ENCODE measurements at regions not wholly inside any gene's neighbourhood (a gene's known extent, or its start where the extent isn't known, plus 50 kb on each side); places are given as distances from the start of the nearest gene placed in this dataset.

DNA sequence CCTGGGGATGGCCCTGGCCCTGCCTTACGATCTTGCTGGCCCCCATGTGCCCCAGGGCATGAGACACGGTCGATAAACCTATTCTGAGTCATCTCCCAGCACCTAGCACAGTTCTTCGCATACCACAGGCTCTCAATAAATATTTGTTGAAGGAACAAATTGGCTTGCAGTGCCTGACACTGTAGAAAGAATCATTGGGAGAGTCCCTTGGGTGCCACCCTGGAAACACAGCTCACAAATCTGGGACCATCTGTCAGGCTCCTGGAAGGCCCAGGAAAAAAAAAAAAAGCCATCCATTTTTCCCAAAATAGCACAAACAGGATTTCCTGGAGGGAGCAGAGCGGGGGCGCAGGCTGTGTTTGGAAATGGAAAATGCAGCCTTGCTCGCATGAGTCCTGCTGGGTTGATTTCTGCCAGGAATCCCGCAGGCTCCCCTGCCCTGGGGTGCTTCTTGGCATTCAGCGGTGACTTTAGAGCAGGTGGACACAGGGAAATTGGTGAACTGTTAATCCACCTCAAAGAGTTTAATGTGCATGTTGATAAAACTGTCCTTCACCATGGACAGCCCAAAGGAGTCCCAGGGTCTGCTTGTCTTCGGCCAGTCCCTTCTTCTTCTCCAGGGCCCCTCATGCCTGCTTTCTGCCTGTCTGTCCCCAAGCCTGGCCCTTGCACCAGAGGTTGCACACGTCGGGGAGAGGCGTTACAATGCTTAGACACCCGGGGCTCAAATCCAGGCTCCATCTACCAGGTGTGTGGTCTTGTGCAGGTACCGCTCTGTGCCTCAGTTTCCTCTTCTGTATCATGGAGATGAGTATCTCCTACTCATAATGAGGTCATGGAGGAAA lies 106.1 kb upstream of the RFLNA start:
- DNase-seq (ENCODE audit: low read depth in 3 of 3): no peak

GRCh38 chr12:124190312-124191023 lies 104.4 kb upstream of the RFLNA start:
- DNase-seq (ENCODE audit: low read depth in 3 of 3): no peak

GRCh38 chr12:124191024-124191359 lies 103.9 kb upstream of the RFLNA start:
- no peak for DNase-seq (ENCODE audit: low read depth in 3 of 3)

DNA sequence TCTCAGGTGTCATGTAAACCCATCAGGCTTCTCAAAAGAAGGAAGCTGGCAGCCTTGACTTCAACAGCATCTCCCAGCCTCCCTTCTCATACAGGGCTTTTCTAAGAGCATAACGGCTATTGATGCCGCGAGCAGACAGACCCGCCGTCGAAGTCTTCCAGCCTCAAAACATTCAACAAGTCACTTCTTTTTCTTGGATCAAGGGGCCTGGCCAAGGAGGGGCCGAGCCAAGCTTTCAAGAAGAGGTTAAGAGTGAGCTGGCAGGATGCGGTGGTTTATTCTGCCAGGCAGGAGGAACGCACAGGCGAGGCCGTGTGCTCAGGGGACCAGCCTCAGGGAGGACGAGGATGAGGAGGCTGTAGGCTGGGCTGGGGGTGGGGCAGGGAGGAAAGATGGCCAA lies 102.9 kb upstream of the RFLNA start:
- DNase-seq (ENCODE audit: low read depth in 3 of 3): no peak

- DNase-seq (ENCODE audit: low read depth in 3 of 3): no peak
Measured at GRCh38 chr12:124194264-124194892, 100.5 kb upstream of the RFLNA start.

- no peak for DNase-seq (ENCODE audit: low read depth in 3 of 3)
Measured at GRCh38 chr12:124194893-124195566, 99.9 kb upstream of the RFLNA start.

DNA sequence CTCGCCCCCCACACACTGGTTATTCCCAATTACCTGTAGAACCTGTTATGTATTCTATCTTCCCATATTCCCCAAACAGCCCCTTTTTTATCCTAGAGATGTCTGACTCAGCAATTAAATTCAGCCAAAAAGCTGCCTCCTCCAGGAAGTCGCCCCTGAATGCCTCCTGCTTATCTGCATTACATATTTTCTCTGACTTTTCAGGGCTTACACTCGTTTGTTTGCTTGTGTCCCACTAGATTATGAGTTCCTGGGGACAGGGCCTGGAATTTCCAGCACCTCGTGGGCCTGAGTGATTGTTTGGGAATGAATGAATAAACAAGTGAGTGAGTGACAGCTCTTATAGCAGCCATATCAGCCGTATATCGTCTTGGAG lies 99.3 kb upstream of the RFLNA start:
- DNase-seq (ENCODE audit: low read depth in 3 of 3): no peak

DNA sequence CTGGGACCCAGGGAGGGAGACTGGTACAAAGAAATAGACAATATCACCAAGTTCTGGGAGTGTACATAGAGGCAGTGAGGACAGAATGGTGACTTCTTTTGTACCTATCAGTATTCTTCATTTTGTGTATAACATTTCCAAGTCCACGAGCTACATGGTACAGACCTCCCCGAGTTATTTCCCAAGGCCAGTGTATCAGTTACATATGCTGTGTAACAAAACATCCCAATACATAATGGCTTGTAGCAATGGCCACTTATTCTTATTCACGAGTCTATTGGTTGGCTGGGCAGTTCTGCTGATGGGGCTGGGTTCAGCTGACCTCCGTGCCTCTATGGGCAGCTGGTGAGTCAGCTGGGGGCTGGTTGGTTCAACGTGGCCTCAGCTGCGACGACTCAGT lies 98.7 kb upstream of the RFLNA start:
- DNase-seq (ENCODE audit: low read depth in 3 of 3): no peak

DNA sequence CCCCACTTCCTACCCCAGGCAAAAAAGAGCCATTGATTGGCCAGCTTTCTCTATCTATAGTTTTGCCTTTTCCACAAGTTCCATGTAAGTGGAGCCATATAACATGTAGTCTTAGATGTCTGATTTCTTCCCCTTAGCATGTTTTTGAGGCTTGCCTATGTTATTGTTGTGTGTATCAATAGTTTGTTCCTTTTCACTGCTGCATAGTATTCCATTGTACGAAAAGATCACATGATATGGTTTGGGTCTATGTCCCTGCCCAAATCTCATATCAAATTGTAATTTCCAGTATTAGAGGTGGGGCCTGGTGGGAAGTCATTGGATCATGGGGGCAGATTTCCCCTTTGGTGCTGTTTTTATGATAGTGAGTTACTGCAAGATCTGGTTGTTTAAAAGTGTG lies 93.6 kb upstream of the RFLNA start:
- DNase-seq (ENCODE audit: low read depth in 3 of 3): no peak

GRCh38 chr12:124203176-124203575 lies 91.7 kb upstream of the RFLNA start:
- DNase-seq (ENCODE audit: low read depth in 3 of 3): no peak

DNA sequence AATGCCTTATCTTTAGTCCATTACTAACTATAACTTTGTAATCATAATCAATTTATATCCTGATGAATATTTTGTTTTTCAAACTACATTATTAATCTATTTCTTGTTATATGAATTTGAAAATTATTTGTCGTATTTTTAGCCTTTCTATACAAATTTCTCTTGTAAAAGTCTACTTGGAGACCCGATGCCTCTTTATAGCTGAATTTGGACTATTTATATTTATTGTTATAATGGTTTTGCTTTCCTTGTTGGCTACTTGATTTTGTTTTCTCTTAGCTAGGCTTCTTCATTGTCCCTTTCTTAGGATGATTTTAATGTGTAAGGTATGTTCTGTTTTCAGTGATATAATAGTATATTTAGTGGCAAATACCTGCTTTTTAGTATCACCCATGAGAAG lies 89.5 kb upstream of the RFLNA start:
- DNase-seq (ENCODE audit: low read depth in 3 of 3): no peak

- DNase-seq (ENCODE audit: low read depth in 3 of 3): no peak
Measured at GRCh38 chr12:124207049-124207448, 87.8 kb upstream of the RFLNA start.

- DNase-seq (ENCODE audit: low read depth in 3 of 3): no peak
Measured at GRCh38 chr12:124207617-124208016, 87.3 kb upstream of the RFLNA start.

DNA sequence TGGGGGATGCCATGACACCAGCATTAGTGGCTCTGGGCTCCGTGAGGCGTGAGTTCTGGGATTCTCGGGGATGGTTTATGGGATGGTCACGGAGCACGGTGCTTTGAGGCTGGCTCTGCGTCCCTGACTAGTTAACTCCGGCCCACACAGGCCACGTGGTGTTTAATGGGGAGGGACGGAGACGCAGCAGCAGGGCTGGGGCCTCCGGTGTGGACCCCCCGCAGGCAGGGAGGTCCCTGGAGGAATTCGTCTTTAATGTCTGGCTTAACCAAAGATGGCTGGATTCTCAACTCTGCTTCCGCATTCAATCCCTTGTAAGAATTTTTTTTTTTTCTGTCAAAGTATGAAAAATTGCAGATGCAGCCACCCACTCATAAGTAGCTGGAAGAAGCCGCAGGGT lies 86.4 kb upstream of the RFLNA start:
- DNase-seq (ENCODE audit: low read depth in 3 of 3): no peak

DNA sequence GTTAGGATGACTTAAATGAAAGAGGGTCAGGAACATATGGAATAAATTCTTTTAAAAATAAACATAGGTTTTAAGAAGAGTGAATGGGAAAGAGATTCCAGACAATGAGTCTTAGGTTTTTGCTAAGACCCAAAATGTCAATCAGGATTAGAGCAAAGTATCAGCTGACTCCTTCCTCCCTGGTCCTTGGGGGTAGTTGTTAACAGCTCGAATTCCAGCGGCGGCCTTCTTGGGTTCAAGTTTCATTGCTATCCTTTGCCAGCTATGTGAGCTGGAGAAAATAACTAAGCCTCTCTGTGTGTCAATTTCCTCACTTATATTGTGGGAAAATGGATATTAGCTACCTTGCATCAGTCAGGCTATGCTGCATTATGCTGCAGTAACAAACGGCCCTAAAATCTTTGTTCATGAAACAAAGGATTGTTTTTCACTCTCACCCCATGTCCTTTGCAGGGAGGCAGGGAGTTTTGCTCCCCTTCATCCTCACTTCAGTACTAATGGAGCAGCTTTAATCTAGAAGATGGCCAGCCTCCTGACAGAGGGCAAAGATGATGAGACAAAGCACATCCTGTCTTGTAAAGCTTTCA lies 83.8 kb upstream of the RFLNA start:
- DNase-seq (ENCODE audit: low read depth in 3 of 3): no peak

DNA sequence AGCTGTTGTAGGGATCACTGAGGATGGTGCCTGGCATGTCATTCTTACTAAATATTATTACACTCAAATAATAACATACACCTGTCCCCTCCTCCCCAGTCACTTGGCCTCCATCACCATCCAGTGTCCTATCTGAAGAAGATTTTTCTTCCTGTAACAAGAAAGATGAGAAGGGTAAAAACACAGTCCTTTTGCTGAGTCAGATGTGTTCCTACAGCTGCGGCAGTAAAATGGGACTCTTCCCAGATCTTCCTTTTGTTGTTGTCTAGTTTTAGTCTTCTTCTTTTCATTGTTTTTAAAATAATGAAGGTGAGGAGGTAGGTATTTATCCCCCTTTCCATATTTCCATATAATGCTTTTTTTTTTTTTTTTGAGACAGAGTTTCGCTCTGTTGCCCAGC lies 83.1 kb upstream of the RFLNA start:
- DNase-seq (ENCODE audit: low read depth in 3 of 3): no peak

GRCh38 chr12:124213666-124214347 lies 81.1 kb upstream of the RFLNA start:
- no peak for DNase-seq (ENCODE audit: low read depth in 3 of 3)

GRCh38 chr12:124214574-124214973 lies 80.3 kb upstream of the RFLNA start:
- no peak for DNase-seq (ENCODE audit: low read depth in 3 of 3)

- DNase-seq (ENCODE audit: low read depth in 3 of 3): no peak
Measured at GRCh38 chr12:124216966-124217365, 77.9 kb upstream of the RFLNA start.

DNA sequence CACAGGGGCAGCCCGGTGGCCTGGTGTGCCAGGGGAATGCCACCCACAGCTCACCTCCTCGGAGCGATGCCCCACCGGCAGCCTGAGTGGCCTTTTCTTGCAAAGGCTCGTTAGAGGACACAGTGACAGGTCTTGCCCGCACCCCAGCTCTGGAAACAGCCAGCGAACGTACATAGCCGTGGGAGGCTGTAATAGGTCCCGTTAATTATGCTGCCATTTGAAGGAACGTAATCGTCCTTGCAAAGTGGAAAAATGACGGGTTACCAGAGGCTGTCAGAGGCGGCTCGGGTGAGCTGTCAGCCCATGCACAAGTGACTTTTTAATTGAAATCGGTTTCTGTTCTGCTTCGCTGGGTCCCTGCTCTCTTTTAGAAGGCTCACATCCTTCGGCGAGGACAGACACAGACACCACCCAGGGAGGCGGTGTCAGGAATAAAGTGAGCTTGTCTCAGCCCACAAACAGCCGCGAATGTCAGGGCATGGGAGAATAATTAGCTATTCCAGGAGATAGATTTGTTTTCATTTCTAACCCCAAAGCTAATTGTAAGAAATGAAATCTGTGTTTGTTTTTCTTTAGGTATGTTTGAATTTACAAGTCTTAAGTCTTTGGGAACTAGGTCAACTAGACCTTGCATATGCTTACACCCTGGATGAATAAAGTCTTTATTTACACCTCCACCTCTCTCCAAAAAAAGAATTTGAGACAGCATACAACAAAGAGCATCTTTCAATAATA lies 77.2 kb upstream of the RFLNA start:
- no peak for DNase-seq (ENCODE audit: low read depth in 3 of 3)

GRCh38 chr12:124218243-124218560 lies 76.7 kb upstream of the RFLNA start:
- DNase-seq (ENCODE audit: low read depth in 3 of 3): no peak

Measured in stimulated activated CD4-positive, alpha-beta T cell treated with anti-CD3 and anti-CD28 coated beads, TNF-alpha, amount 100 ng/mL, for 48 hours (primary cell).